LNCaP clone FGC (cell line): ENCODE measurements at regions not wholly inside any gene's neighbourhood (a gene's known extent, or its start where the extent isn't known, plus 50 kb on each side); places are given as distances from the start of the nearest gene placed in this dataset.

Experiments used
- DNase-seq: peaks from one replicate; pipeline ENCODE4 v3.0.0-alpha.2; 2011; ENCODE audit warnings: low read depth
- H3K4me3 ChIP-seq: 2 replicates; pipeline ENCODE4 v1.5.1; 2011; ENCODE audit warnings: mild to moderate bottlenecking, low read depth, low read length, control low read depth
- CTCF ChIP-seq: IDR thresholded peaks from 2 replicates; pipeline ENCODE4 v1.5.1; 2012; ENCODE audit warnings: mild to moderate bottlenecking; ENCODE audit not compliant: control insufficient read depth, insufficient read depth; ENCODE audit errors: extremely low read depth

DNA sequence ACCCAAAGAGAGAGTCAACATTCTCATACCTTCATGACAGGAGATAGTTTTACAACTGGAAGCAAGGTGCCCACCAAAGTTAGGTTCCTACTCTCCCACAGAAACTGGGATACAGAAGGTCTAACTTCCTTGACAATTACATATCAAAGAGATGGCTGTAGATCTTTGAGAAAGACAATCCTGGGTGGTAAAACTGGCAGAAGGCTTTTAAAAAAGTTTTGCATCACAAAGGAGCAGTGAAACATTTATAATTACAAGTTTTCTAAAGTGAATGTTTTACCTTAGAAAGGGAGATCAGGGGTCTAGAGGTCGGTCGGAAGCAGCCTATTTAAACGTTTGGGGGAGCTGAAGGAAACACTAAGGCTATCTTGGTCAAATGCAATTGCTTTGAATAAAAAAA is 166.6 kb upstream of the STEAP1 start:
- DNase-seq = no peak
- TF ChIP-seq CTCF = no peak
- no peak overlapping the region for H3K4me3 ChIP-seq

DNA sequence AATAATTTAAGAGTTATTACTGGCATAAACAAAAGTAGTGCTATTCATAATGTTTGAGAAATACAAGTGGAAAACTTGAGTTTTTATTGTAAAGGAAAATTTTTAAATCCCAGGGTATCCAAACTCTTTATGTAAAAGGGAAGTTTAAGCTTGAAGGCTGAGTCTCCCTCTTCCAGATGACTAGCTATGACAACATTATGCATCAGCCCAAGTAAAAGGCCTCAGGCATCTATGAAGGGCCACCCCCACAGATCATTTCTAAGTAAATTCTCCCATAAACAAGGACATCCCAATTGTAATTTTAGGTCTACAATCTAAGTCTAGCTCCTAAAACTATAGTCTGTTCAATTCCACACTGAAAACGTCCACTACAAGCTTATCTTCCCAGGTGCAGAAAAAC is 166.2 kb upstream of the STEAP1 start:
- TF ChIP-seq CTCF = no peak
- DNase-seq = no peak
- H3K4me3 ChIP-seq = no peak overlapping the region

DNA sequence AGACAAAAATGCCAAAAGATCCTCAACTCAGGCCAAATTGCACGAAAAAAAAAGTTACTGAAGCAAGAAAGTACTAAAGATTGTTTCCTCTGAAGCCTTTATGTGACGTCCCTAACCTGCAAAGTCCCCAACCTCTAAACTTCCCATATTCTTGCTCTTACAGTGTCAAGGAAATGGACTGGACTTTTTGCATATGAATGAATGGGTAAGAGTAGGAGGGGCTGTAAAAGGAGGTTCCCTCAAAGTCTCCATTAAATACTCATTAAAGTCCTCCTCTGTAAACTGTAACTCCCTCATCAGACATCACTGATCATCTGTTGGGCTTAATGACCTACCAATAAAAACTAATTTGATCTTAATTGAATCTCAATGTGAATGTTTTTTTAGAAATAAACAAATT is 164.8 kb upstream of the STEAP1 start:
- no peak for TF ChIP-seq CTCF
- no peak overlapping the region for H3K4me3 ChIP-seq
- DNase-seq = no peak

DNA sequence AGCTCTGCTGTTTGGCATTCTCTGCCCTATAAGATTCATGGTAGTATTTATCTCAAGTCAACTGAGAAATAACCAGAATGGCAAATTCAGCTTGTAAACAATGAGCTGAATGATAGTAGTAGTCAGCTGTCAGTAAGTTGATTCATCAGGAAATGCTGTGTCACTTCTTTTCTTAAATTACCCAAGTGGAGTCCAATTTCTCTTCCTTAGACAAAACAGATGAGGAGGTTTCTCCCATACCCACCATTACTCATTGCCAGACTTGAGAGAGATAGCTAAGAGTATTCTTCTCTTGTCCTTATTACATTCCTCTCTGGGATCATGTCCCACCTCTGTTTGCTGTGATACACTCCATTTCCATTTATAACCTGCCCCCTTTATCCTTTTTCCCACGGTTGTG is 159.8 kb upstream of the STEAP1 start:
- TF ChIP-seq CTCF = no peak
- DNase-seq = no peak
- no peak overlapping the region for H3K4me3 ChIP-seq

DNA sequence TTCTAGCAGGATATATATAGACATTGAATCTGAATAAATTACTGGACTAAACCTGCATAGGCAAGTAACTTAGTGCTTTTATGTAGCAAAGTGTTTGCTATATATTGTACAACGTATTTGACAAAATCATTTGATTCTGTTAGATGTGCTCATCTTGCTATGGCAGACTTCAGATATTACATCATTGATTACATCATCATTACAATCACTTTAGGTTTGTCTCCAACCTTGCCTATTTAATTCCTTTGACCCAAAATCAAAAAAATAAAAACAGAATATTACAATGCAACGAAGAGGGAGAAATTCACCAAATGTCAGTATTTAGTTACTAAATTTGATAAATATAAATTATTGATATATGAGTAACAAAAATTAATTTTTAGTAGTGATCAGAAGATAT is 155.7 kb upstream of the STEAP1 start:
- no peak for DNase-seq
- no peak for TF ChIP-seq CTCF
- no peak overlapping the region for H3K4me3 ChIP-seq

- H3K4me3 ChIP-seq = no peak overlapping the region
- DNase-seq = no peak
- TF ChIP-seq CTCF = no peak
These were observed 148.4 kb upstream of the STEAP1 start for GRCh38 chr7:90005836-90006235.

DNA sequence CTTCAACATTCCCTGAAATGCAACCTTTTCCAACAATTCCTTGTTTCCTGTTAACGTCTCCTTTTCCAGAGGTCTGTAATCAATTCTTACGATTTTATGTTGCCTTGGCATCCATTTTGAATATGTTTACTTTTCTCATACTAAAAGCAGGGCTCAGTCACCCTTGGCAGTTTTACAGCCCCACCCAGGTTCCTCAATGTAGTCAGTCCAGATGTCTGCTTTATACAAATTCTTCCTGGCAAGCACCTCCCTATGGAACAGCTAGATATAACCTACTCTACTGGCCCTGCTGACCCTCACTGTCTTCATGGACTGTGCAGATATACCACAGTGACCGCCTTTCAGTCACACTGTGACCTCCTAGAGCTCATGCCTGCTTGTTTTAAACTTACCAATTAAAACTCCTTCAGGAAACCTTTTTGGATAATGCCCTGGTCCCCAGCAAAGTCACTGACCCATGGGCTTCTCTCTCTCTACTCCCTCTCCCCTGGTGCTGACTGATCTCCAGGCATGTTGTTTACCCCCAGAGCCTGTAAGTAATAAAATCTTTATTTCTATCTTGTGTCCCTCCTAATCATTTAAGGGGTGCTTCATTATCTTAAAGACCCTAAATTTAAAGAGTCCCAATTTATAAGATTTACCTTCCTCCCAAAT is 147.1 kb upstream of the STEAP1 start:
- DNase-seq = no peak
- no peak for TF ChIP-seq CTCF
- H3K4me3 ChIP-seq = no peak overlapping the region
